C4-2B (cell line): ENCODE measurements at regions not wholly inside any gene's neighbourhood (a gene's known extent, or its start where the extent isn't known, plus 50 kb on each side); places are given as distances from the start of the nearest gene placed in this dataset.
"Not testable (repeated sequence)": the region's sequence is repeated elsewhere in the genome, so short reads cannot be mapped to it uniquely, and the experiment has no call there.

Source experiments
- CTCF ChIP-seq: fragments of 450-650 bp; conservative IDR thresholded peaks from 2 replicates; pipeline ENCODE4 v1.5.1; 2017; ENCODE audit warnings: mild to moderate bottlenecking
- ZFX ChIP-seq: fragments of 450-650 bp; IDR thresholded peaks from 2 replicates; pipeline ENCODE4 v1.6.1; 2017

DNA sequence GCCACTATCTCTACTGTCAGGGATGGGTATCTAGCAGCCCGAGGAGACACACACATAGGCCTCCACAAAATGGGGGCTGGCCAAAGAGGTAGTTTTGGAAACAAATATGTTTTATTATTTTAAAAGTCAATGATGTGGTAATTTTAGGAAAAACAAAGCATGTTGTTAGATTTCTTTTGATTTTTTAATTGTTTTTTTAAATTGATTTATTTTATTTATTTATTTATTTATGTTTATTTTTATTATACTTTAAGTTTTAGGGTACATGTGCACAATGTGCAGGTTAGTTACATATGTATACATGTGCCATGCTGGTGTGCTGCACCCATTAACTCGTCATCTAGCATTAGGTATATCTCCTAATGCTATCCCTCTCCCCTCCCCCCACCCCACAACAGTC lies 194.8 kb downstream of the EMP1 start:
- not testable (repeated sequence) for TF ChIP-seq CTCF, ZFX
